Stimulated activated CD4-positive, alpha-beta T cell treated with anti-CD3 and anti-CD28 coated beads, Interleukin-1b, Interleukin-23, amount 100 ng/mL, for 4 hours (primary cell): ENCODE measurements at regions not wholly inside any gene's neighbourhood (a gene's known extent, or its start where the extent isn't known, plus 50 kb on each side); places are given as distances from the start of the nearest gene placed in this dataset.

Experiments
- DNase-seq, 2 donors: peaks; one replicate each; pipeline ENCODE4 v3.0.0-alpha.2; 2020; ENCODE audit warnings: low read depth in 2 of 2

DNA sequence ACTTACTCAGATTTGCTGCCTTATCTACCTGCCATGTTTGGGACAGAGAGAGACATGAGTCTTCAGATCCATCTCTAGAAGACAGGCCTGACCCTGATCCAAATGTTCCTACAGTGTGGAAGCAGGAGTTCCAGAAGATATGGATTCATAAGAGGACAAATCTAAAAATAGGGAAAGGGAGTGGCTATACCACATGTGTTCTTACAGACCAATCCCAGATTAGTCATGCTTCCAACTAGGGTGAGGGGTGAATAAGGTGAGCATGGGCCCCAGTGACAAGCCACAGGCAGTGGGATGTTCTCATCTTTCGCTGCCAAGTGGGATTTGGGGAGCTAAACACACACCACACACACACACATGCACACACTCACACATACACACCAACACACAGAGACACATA lies 670.7 kb upstream of the CITED2 start:
- DNase-seq: no peak

GRCh38 chr6:140044626-140045025 lies 670.2 kb upstream of the CITED2 start:
- no peak for DNase-seq

DNA sequence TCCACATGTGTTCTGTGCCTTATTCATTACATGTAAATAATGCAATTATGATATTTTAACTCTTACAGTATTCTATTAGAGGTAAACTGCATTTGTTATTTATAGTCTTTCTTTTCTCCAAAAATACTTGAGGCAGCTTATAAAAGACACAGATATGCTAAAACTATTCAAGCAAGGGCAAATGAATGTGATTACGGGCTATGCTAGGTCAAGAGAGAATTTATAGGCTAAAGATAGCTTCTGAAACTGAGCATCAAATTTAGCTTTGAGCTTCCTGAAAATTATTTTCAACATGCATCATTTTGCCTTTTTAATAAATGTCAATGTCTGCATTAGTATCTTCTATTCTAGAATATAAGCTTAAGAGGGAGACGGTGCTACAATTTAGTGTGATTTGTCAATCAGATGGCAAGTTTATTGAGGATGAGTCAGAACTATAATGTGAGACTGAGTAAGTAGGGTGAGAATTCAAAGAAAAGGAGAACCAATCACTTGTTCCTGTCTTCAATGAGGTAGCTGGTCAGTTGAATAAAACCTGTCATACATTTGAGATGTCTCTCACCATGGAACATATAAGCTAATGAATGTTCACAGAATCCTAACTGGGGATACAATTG lies 669.4 kb upstream of the CITED2 start:
- DNase-seq: no peak

GRCh38 chr6:140043357-140043756 lies 668.9 kb upstream of the CITED2 start:
- DNase-seq: no peak

DNA sequence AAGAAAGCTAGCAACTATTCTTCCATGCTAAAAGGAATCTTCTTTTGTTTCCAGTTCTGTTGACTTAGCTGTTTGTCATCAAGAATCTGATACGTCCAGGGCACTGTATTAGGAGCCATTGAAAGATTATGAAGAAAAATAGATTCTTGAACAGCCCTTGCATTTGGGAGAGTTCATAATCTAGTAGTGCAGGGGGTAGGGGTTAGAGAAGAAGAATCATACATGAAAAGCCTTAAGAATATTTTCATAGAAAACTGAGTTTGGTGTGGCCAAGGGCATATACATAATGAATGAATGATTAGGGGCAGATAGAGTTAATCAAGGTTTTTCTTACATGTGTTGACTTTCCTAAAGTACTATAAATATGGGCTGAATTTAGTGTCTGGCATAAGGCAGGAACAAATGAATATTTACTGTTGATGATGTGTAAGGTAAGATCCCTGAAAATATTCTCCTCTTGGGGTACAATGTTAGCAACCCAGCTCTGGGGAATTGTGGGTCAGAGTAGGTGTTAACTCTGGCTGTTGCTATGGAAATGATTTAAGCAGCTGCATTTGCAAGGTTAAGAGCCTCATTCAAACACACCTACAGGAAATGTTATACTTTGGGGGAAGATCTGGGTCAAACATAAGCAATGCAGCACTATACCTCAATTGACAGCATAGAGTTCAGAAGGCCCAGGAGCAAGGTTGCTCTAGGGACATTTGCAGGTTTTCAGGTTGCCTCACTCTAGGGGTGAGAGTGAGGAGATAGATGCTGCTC lies 667.3 kb upstream of the CITED2 start:
- no peak for DNase-seq

DNA sequence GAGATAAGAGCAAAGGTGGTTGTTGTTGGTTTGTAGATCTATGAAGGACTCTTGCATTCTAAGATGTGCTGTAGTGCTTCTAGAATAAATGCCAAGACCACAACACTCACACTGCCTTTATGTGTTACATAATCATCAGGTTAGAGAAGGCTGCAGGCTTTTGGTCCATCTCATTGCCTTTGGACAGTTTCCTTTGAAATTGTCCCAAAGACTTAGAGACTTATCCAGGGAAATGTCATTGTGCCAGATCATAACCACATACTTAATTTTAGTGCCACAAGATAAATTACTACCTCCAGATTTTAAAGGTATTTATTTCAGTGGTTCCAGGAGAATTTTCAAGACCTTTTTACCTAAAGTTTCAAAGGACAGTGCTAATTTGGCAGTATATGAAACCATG lies 666.6 kb upstream of the CITED2 start:
- DNase-seq: no peak

GRCh38 chr6:140040396-140040795 lies 665.9 kb upstream of the CITED2 start:
- no peak for DNase-seq

DNA sequence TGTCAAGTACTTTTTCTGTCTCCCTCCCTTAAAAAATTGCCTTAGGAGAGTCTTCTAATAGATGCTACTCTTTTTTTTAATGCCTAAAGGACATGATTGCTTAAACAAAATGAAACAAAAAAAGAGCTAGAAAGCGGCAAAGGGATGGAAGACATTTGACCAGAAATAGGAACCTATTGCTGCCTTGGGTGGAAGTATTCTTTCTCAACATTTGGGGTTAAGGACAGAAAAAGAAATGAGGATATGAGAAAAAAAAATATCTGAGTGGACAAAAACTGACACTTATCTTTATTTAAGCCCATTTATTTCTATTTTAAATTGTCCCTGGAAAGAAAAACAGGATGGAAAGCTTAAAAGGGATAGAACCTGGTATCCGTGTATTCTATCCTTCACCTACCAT lies 664.9 kb upstream of the CITED2 start:
- no peak for DNase-seq

DNA sequence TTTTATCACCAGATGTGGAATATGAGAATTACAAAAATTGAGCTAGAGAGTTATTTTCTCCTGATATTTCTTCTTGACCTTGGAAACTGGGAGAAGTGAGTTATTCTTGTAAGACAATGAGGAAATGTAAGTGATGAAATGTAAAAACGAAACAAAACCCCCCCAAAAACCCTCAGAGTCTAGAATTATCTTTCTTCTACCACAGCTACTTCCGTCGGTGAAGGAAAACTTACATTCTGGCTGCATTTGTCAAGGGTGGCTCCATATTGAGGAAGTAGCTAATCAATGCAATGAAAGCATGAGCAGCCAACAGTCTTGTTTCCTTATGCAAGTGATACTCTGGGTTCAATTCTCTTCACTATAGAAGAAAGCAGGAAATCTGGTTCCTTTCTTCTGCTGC lies 661.7 kb upstream of the CITED2 start:
- no peak for DNase-seq

- DNase-seq: no peak
These were observed 657.7 kb upstream of the CITED2 start for GRCh38 chr6:140032189-140032588.

DNA sequence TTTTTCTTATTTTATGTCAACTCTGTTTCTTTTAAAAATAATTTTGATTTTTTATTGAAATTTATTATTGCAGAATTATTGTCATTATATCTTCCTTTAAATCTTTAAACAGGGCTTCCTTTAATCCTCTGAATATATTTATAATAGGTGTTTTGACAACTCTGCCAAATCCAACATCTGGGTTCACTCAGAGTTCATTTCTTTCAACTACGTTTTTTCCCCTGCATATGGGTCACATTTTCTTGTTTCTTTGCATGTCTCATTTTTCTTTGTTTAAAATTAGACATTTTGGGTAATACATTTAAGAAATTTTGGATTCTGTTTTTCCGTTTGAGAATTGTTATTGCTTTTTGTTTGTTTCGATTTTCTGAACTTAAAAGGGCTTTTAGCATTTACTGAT lies 655.1 kb upstream of the CITED2 start:
- no peak for DNase-seq

- no peak for DNase-seq
These were observed 652.8 kb upstream of the CITED2 start for GRCh38 chr6:140027219-140027618.

DNA sequence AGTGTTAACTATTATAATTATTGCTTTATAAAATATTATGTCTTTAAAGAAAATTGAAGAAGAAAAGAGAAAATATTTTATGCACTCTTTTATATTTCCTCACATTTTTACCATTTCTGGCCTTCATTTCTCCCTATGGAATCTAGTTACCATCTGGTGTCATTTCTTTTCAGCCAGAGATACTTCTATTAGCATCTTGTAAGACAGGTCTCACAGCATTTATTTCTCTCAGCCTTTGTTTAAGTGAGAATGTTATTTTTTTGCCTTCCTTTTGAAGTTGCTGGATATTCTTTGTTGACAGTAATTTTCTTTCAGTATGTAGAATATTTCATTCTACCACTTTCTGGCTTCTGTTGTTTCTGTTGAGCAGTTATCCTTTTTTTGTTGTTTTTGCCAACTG lies 652.1 kb upstream of the CITED2 start:
- no peak for DNase-seq

- no peak for DNase-seq
These were observed 650.7 kb upstream of the CITED2 start for GRCh38 chr6:140025171-140025570.

- no peak for DNase-seq
These were observed 645.9 kb upstream of the CITED2 start for GRCh38 chr6:140020207-140020791.

DNA sequence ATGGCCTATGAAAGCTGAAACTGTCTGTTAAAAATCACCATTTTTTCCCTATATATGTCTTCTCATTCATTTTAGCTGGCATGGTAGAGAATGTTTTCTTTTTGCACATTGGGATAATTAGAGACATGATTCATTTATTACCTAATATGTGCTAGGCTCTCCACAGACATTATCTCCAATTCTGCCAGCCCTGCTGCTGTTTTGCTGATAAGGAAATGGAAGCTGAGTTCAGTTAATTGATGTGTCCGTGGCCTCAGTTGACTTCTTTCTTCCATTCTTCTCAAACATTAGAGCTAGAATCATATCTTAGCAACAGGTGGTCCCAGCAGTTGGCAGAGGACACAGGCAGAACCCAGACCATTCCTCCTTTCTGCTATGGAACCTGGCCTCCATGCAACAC lies 644.1 kb upstream of the CITED2 start:
- DNase-seq: no peak

DNA sequence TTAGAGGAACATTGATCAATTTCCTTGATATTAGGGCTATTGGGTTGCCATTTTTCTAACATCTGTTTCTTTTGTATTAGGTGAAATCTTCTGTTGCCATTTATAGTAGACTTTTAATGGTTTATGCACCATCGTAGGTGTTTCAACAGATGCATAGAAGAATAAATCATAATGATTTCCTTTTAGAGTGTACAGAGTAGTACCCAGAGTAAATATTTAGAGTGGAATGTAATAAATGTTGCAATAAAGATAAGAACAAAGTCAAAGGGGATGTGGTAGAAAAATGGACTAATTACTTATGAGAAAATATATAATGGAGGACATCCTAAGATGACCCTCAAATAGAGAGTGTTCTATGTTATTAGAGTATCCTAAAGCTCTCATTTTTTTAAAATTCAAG lies 643.0 kb upstream of the CITED2 start:
- DNase-seq: no peak

- no peak for DNase-seq
These were observed 637.7 kb upstream of the CITED2 start for GRCh38 chr6:140012150-140012549.

- DNase-seq: no peak
These were observed 637.1 kb upstream of the CITED2 start for GRCh38 chr6:140011537-140011936.

DNA sequence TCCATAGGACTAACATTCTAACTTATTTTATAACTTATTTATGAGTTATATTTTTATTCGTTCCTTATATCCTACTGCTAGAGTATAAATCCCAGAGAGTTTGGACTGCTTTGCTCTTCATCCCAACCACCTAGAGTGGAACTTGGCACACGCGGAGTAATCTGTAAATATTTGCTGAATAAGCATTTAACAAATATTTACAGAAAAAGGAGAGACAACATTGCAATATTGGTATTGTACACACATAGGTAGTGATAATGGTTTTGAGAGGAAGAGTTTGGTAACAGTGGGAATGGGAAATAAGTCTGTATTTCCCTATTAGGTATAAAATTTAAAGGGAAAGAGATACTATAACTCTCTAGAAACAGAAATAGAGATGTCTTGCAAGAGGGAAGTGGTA lies 634.8 kb upstream of the CITED2 start:
- no peak for DNase-seq

DNA sequence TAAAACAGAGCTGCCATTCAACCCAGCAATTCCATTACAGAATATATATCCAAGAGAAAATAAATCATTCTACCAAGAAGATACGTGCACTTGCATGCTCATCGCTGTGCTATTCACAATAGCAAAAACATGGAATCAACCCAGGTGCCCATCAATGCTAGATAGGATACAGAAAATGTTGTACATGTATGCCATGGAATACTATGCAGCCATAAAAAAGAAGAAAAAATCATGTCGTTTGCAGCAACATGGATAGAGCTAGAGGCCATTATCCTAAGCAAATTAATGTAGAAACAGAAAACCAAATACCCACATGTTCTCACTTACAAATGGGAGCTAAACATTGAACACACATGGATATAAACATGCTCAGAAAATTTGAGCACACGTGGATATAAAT lies 633.1 kb upstream of the CITED2 start:
- no peak for DNase-seq

DNA sequence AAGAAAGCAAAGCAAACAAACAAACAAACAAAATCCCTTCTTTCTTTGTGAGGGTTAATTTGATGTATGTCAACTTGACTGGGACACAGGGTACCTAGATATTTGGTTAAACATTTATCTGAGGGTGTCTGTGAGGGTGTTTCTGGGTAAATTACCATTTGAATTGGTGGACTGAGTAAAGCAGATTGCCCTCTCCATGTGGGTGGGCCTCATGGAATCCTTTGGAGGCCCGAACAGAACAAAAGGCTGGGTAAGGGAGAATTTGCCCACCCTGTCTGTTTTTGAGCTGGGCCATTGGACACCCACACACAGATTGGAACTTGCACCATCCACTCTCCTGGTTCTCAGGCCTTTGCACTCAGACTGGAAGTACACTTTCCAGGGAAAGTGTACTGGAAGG lies 628.8 kb upstream of the CITED2 start:
- no peak for DNase-seq

DNA sequence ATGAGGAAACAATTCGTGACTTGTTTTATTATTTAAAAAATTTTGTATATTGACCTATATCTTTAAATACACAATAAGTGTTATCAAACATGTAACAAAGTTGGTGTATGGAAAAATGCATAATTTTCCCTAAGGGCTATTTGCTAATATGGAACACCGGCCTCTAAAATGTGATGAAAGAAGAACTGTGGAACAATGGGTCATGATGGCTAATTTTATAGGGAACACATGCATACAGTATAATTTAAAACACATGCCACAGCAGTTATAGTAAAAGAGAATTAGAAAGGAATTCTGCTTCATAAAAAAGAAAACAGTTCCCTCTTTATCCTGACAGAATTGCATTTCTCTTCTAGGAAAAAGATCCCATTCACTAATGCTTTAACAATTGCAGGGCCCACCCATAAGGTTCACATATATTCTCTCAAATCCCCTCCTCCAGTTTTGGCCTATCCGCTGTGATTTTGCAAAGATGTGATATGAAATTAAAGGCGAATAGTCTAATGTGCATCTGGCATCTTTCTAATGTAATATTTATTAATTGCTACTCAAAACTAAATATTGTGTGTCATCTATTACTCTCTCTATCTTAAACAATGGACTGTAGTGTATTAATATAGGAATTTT lies 628.1 kb upstream of the CITED2 start:
- no peak for DNase-seq
